GM12865 (cell line): ENCODE measurements at regions not wholly inside any gene's neighbourhood (a gene's known extent, or its start where the extent isn't known, plus 50 kb on each side); places are given as distances from the start of the nearest gene placed in this dataset.

Source experiments
- DNase-seq: peaks from one replicate; pipeline ENCODE4 v3.0.0; 2010; ENCODE audit warnings: low read depth
- H3K4me3 ChIP-seq: 2 replicates; pipeline ENCODE4 v1.5.1; 2011; ENCODE audit warnings: mild to moderate bottlenecking, low read depth, low read length, control low read depth
- CTCF ChIP-seq: IDR thresholded peaks from 2 replicates; pipeline ENCODE4 v1.5.1; 2011; ENCODE audit warnings: low read length, control low read depth, low read depth, inconsistent platforms; ENCODE audit not compliant: insufficient read depth; ENCODE audit errors: missing control alignments

GRCh38 chr5:116696366-116696765 is 121.7 kb upstream of the SEMA6A start:
- TF ChIP-seq CTCF = no peak
- DNase-seq = peak; percentile 64
- H3K4me3 ChIP-seq = no peak overlapping the region

GRCh38 chr5:116695681-116696080 is 121.1 kb upstream of the SEMA6A start:
- H3K4me3 ChIP-seq = no peak overlapping the region
- TF ChIP-seq CTCF = no peak
- no peak for DNase-seq

- no peak for TF ChIP-seq CTCF
- H3K4me3 ChIP-seq = no peak overlapping the region
- no peak for DNase-seq
Observed at GRCh38 chr5:116686438-116686837, 111.8 kb upstream of the SEMA6A start.

- no peak for TF ChIP-seq CTCF
- no peak overlapping the region for H3K4me3 ChIP-seq
- DNase-seq = no peak
Observed at GRCh38 chr5:116685931-116686330, 111.3 kb upstream of the SEMA6A start.

GRCh38 chr5:116685069-116685468 is 110.4 kb upstream of the SEMA6A start:
- TF ChIP-seq CTCF = no peak
- DNase-seq = no peak
- H3K4me3 ChIP-seq = no peak overlapping the region

- peak overlapping the region; percentile 46 for H3K4me3 ChIP-seq
- TF ChIP-seq CTCF = no peak
- DNase-seq = peak; percentile 86
Observed at GRCh38 chr5:116681334-116682013, 106.9 kb upstream of the SEMA6A start.

- H3K4me3 ChIP-seq = no peak overlapping the region
- no peak for TF ChIP-seq CTCF
- DNase-seq = no peak
Observed at GRCh38 chr5:116675626-116675910, 100.9 kb upstream of the SEMA6A start.
